ENCODE measurements at regions not wholly inside any gene's neighbourhood (a gene's known extent, or its start where the extent isn't known, plus 50 kb on each side); places are given as distances from the start of the nearest gene placed in this dataset.

DNA sequence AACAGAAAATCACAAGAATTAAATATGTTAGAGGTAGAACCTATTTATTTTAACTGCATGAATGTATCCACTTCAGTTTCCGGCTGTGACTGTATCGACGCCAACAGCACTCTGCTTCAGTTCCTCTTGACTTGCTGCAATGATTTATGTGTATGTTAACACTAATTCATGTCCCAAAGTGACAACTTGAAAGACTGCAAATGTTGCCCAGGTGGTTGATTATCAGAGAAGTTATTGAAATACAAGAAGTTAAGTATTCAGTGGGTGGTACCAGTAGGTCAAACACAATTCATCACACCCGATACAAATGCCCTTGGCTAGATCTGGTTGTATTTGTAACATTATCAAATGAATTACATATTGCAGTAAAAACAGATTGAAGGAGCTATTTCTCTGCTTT, 622.7 kb upstream of the CDH18 start:
- TF ChIP-seq, protein P1, sequence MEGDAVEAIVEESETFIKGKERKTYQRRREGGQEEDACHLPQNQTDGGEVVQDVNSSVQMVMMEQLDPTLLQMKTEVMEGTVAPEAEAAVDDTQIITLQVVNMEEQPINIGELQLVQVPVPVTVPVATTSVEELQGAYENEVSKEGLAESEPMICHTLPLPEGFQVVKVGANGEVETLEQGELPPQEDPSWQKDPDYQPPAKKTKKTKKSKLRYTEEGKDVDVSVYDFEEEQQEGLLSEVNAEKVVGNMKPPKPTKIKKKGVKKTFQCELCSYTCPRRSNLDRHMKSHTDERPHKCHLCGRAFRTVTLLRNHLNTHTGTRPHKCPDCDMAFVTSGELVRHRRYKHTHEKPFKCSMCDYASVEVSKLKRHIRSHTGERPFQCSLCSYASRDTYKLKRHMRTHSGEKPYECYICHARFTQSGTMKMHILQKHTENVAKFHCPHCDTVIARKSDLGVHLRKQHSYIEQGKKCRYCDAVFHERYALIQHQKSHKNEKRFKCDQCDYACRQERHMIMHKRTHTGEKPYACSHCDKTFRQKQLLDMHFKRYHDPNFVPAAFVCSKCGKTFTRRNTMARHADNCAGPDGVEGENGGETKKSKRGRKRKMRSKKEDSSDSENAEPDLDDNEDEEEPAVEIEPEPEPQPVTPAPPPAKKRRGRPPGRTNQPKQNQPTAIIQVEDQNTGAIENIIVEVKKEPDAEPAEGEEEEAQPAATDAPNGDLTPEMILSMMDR (IDR thresholded peaks at IDR 0.05; ENCODE audit: low read depth, low read length): no peak
- no peak for TF ChIP-seq EZH2phosphoT487 (IDR thresholded peaks at IDR 0.05; ENCODE audit: low read depth)
